HG02571 (cell line): ENCODE measurements at regions not wholly inside any gene's neighbourhood (a gene's known extent, or its start where the extent isn't known, plus 50 kb on each side); places are given as distances from the start of the nearest gene placed in this dataset.

Experiments used
- ATAC-seq: cut with Tn5 transposase; IDR thresholded peaks from one replicate; pipeline ENCODE4 v1.9.1; 2021; ENCODE audit warnings: mild to moderate bottlenecking, moderate library complexity; ENCODE audit not compliant: unreplicated experiment

DNA sequence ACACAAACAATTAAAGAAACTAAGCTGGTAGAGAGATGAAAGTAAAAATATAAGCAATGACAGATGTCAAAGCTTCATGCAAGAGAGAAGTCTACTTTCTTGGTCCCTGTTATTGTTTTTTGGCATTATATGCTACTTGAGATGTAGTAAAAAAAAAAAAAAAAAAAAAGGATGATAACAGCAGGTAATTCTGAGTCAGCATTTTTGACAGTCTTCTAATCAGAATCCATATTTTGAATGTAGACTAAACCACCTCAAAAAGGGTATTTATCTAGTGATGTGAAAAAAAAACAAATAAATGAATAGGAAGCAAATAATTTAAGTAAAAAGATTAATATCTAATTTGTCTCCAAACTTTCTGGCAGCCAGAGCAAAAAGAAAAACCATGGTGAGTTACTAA is 422.2 kb upstream of the CPEB2 start:
- ATAC-seq, result no peak

DNA sequence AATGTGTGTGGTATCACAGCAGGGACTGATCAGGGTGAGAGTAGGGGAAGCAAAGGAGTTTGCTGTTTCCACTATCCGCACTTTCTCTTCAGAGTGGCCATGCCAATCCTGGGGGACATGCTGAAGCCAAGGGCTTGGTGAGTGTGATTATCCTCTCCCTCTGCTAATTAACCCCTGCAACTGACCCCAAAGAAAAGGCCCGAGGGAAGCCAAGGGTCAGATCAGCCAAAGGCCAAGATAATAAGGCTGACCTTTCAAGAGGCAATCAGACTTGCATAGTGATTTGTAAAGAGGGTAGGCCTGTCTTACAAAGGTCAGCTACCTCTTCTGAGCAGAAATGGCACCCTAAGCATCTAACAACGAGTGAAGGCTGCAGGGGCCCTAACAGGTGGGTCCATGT is 420.5 kb upstream of the CPEB2 start:
- no peak for ATAC-seq

DNA sequence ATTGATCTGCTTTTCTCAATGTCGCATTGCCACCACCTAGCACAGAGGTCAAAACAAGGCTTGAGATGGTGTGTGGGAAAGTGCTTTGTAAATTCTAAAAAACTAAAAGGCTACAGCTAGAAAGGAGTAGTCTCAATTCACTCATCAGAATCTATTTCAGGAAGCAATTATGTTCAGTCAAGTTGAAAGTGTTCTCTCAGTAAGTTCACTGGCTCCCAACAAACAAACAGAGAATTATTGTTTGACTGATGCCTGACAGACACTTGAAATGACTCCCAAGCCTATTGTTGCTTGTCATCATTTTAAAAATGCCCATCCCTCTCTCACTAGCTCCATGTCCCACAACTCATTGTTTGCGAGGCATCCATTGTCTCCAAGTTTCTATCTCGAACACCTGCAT is 419.6 kb upstream of the CPEB2 start:
- no peak for ATAC-seq

DNA sequence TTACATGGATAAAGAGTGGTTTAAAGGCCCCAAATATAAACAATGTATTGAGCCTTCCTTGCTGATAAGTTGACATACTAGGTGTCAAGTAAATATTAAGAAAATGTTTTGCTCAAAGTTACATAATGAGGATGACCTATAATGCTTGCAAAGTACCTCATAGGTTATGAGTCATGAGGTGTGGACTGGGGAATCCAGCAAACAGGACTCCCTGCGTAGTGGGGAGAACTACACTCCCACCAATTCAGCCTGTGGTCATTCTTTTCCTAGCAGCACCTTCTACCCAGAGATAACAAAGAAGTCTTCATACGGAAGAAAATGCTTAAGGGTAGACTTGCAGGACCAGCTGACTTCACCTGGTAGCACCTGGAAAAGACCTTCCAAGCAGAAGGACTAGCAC is 418.9 kb upstream of the CPEB2 start:
- ATAC-seq, result no peak

DNA sequence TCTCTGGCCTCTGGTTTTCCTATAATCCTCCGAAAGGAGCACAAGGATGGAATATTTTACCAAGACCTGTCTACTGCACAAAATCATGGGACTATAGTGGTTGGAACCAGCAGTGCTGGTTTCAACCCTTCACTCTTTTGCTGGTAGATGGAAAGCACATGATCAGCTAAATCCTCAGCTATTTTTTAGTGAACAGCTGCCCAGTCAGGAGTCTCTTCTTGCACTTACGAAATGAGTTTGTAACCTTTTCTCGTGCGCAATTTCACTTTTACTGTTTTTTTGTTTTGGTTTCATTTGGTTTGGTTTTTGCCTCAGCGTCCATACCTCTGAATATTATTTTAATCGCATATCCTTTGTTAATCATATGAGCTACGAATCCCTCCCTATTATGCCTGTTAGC is 418.5 kb upstream of the CPEB2 start:
- ATAC-seq, result no peak

DNA sequence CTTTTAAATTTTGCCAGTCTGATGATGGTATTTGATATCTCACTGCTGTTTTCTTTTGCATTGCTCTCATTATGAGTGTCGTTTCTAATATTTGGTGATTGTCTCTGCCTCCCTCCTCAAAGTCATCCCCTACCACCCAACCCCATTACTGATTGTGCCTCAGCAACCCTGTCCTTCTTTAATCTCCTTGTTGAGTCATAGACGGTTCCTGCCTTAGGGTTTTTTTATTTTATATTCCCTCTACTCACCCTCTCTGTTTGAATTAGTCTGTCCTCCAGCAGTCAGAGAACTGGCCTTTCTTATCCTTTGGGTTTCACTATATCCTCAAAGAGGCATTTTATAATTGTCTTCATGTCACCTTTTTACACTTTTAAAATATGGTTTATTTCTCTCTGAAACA is 409.3 kb upstream of the CPEB2 start:
- no peak for ATAC-seq

DNA sequence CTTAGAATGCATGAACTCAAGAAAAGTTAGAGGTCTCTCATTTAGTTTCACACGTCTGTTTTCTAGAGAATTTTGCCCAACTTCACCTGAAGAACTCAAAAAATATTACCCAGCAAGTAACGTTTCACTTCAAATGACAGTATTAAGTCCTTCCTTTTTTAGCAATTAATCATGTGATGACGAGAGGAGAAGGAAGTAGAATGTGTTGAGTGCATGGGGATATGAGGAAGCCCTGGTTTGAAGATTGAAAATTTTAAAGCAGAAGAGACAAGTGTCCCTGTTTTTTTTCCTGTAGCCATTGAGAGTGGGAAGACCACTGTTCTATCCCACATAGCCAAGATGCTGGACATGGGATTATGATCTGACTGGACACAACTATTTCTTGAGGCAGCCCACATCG is 406.3 kb upstream of the CPEB2 start:
- no peak for ATAC-seq

DNA sequence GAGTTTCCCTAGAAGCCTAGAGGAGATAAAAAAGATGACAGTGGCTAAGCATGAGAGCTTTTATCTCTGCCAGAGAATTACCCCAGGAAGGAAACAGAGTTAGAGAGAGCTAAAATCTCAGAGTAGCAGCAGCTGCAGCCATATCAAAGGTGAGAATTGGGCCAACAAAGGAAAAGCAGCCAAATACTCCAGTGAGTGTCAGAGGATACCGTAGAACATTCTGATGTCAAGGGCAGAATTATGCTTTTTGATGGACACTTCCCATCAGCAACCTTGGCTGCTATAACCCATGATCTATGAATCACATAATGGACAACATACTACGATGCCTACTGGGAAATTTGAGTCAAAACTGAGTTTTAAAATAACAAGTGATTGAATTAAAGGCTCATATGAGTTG is 405.8 kb upstream of the CPEB2 start:
- ATAC-seq, result no peak

DNA sequence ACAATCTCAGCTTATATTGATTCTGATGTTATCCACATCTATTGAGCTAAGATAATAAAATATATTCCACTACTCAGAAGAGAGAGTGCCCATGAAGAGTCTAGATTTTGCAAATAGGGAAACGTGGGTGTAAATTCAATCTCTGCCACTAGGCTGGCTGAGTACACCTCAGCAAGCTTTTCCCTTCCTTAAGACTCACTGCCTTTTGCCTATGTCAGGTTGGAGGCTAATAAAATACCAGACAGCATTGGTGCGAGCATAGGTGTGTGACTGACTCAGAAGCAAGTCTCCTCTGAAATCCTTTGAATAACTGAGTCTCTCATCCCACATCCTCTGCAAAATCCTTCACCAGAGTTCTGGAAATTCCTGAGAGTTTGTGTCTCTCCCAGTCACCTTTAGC is 405.4 kb upstream of the CPEB2 start:
- no peak for ATAC-seq

DNA sequence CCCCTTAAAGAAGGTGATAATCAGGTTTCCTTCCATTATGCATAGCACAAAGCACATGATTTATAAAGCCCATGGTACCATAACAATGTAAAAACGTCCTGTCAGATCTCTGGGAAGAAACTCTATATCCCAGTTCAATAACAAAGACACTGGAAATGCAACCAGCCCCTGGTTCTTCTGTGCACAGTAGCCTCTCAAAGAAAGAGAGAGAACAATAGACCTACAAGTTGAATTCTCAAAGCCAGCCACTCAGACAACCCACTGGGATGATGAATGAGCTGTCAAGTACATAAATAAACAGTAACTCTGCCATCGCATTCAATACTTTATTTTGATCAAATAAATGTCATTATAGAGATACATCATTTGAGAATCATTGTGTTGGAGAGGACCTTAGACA is 400.1 kb upstream of the CPEB2 start:
- ATAC-seq, result no peak

DNA sequence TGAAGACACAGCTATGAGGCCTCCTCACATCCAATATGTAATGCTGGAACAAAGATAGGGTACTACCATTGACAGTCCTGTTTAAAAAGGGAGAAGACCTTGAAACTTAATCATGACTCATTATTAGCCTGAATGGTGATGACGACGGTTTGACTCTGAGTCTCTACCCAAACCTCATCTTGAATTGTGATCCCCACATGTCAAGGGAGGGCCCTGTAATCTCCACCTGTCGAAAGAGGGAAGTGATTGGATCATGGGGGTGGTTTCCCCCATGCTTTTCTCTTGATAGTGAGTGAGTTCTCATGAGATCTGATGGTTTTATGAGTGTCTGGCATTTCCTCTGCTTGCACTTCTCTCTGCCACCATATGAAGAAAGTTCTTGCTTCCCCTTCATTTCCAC is 395.3 kb upstream of the CPEB2 start:
- ATAC-seq, result no peak

DNA sequence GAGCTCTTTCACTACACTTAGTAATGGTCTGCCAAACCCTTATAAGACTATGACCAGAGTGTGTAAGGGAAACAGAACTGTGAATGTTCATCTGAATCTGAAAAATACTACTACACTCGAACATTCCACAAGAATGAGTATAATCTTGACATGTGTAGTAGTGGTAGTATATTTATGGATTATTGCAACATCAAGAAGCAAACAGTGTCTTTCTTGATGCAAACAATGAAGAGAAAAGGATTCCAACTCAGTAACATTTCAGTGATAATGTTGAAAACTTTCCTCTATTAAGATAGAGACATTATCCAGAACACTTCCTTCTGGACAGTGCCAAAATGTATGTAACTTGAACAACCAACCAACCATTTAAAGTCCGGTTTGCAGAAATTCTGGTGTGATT is 394.7 kb upstream of the CPEB2 start:
- ATAC-seq, result no peak

DNA sequence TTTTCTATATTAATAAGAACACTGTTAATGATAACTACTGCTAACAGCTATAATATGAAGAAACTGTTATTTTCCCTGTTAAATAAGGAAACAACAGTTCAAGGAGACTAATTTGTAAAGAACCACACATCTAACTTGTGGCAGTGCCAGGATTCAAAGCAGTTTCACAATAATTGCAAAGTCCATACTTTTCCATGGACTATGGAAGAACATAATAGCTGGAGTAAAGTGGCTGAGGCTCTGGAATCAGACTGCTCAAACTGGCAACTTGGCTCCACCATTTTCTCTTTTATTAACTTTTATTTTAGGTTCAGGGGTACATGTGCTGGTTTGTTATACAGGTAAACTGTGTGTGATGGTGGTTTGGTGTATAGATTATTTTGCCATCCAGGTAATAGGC is 393.7 kb upstream of the CPEB2 start:
- no peak for ATAC-seq

DNA sequence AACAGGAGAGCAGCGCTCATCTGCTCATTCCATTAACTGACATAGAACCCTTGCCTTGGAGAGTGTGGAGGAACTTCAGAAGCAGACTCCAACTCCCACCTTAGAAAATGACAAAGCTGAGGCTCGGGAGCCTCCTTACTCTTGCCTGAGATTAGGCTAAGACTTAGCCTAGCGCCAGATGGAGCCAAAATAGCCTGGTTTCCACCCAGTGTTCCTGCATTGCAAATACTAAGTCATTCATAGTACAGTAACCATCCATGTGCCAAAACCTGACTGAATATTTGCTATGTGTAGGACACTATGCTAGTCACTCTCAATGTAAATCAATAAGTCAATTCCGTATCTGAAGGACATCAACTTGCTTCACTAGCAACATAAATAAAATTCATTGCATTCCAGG is 387.4 kb upstream of the CPEB2 start:
- ATAC-seq, result no peak

DNA sequence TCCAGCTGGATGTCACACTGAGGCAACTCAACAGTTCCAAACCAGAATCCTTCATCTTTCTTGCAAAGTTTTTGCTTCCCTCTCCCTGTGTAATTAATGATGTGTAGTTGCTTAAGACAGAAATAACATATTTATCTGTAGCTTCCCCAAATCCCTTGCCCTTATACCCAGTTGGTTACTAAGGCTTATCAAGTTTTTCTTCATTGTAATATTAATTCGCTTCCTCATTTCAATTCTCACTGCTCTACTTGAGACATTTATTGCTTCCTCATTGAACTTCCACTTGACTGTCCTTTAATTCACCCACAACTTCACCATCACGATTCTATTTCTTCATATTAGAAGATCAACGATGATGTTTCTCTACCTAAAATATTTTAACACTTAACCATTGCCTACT is 386.6 kb upstream of the CPEB2 start:
- ATAC-seq, result no peak

DNA sequence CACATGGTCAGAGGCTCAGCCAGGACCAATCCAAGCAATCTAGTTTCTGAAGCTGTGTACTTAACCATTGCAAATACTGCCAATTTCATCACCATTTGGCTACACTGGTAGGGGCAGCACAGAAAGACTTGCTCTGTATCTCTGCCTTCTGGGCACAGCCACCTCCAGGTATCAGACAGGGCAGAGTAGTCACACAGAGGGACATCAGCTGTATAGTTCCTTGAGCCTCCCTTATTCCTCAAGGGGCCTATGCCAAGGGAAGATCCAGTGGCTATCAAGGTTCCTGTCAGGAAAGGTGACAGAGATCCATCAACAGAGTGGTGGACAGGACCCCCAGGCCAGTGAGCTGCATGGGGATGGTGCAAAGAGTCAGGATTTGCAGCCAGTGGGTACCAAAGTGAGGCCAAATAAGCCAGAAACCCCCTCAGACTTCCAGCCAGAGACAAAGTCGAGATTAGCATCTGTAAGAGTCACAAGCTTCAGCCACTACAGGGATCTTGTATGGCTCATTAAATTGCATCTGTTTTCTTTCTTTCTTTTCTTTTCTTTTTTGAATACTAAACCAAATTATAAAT is 381.6 kb upstream of the CPEB2 start:
- ATAC-seq, result no peak

DNA sequence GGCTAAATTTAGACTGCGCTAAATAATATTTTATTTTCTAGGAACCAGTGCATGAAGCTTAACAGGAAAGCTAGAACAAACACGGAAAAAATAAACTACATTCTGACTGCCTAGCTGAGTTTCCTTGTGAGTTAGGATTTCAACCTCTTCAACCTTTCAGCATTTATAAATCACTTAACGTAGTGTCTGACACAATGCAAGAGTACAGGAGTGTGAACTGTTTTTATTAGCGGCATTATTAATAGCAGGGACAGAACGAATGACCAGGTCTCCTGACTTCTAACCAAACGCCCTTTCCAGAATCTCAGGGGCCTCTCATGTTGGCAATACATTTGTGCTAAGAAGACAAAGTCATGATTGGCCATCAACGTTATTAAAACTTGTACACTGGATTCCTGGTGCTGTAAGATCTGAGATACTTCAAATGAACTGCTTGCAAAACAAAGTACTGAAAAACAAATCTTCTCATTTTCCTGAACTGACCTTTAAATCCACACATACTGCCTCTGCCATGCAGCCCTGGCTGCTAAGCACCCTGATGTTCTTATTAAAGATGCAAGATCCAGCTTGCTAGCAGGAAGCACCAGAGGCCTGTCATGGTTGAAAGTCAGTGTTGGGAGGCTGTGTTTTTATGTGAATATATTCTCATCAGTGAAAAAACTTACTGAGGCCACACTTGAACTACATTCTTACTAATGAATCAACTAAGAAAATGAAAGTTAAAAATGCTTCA is 380.4 kb upstream of the CPEB2 start:
- ATAC-seq, result no peak

DNA sequence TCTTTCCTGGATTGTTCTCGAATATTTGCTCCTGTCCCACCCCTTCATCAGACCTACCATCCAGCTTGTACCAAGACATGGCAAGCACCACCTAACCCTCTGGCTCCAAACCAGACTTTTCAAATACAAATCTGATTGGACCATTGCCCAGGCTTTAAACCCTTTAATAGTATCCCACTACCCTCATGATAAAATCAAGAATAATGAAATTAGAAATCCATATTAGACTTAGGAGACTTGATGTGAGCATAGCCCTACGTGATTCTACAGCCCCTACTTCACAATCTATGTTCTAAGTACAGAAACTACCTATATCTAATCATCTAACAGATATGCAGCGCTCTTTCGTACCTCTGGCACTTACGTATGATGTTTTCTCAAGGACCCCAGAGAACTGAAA is 375.2 kb upstream of the CPEB2 start:
- no peak for ATAC-seq

DNA sequence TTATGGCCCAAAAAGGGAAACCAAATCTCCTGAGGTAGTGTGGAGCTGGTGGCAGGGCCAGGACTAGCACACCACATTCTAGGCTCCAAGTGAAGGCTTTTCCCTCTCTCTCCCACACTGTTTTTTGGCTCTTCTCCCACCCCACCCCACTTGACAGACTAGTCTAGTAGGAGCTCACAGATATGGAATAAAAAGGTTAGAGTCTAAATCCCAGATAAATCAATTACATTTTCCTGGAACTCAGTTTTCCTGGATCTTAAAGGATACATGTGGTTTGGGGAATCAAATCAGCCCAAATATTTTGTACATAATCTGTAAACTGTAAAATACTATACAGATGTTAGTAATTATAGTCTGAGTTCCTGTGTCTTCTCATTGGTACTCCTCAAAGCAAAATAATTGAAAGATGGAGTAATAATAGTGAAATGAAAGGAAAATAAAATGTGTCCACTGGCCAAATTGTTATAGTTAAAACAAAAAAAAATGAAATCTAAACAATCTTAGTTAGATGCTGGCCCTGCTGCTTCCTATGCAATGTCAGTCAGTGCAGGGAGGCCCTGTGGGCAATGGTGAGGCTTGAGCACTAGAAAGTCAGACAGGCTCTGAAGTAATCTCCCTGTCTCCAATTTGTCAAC is 370.4 kb upstream of the CPEB2 start:
- no peak for ATAC-seq

DNA sequence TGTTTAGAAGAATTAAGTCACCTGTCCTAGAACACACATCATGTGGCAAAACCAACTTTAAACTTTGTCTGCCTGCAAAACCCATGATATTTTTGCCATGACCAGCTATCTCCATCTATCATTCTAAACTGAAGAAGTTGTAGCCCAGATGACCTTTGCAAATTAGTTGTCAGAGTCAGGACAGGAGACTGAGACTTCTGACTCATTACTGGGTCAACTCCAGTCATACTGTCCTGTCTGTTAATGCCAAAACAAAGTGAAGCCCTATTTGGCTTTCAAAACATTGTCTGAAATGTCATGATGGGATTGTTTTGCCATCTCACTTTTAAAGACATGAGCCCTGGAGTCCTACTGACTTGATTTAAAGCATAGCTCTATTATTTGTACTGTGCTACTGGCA is 365.7 kb upstream of the CPEB2 start:
- no peak for ATAC-seq

DNA sequence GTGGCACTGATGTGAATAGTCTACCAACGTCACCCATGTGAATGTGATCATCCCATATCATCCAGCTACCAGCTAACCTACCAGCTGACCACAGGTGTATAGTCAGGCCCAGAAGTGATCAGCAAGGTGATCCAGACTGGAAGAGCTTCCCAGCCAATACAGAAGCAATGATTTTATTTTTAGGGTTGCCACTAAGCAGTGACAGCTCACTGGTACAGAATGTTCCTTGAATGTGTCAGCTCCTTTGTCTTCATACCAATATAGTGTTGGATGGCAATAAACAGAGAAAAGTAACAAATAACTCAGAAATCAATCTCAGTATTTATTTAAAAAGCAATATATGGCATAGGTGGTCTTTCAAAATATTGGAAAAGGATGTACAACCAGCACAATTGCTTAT is 361.8 kb upstream of the CPEB2 start:
- ATAC-seq, result no peak

DNA sequence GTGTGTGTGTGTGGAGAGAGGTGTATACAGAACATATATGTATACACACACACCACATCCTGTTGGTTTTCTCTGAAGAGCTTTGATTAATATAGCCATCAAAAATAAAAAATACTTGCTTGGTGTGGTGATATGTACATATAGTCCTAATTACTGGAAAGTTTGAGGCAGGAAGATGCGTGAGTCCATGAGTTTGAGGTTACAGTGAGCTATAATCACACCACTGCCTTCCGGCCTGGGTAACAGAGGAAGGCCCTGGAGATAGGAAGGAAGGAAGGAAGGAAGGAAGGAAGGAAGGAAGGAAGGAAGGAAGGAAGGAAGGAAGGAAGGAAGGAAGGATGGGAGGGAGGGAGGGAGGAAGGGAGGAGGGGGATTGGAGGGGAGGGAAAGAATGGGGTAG is 360.4 kb upstream of the CPEB2 start:
- ATAC-seq, result no peak
